ENCODE measurements at regions not wholly inside any gene's neighbourhood (a gene's known extent, or its start where the extent isn't known, plus 50 kb on each side); places are given as distances from the start of the nearest gene placed in this dataset.

DNA sequence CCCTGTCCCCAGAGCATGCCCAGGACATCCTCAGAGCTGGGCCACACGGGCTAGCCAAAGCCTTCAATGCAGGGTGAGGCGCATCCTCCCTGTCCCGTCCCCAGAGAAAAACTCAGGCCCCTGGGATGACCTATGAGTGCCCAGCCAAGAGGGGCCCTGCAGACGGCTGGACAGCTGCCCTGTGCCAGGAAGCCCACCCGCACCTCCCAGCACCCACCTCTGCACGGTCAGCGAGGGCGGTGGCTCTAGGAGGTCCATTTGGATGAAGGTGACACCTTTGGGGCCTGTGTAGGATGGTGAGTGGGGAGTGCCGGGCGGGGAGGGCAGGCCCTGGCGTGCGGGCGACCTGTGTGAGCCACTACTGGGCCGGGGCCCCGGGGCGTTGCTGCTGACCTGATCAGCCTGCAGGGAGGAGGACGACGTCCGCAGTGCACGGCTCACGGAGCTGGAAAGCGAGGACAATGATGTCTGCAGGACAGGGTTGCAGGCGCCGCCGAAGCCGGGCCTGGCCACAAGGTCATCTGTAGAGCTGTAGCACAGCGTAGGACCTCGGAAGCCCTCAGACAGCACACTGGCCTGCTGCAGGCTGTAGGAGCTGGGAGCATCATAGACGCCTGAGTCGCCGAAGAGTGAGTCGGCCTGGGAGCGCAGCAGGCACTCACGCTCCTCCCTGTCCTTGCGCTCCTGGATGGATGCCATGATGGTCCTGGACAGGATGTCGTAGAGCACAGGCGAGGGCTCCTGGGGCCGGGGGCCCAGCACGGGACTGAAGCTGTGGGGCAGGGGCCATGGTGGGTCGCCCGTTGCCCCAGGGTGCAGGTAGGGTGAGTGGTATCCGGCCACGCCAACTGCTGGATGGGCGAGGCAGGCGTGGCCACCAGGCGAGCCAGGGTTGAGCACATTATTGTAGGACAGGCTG lies 180.5 kb downstream of the IGLL1 start:
- no peak for TF ChIP-seq CTCF (IDR thresholded peaks at IDR 0.05; ENCODE audit: borderline replicate concordance, extremely low read depth, low read length, poor library complexity, severe bottlenecking)
- TF ChIP-seq EZH2 (IDR thresholded peaks at IDR 0.05; ENCODE audit: borderline replicate concordance, low read depth, low read length, severe bottlenecking), result no peak

Measured in DND-41 (cell line).